GM18505 (cell line): ENCODE measurements at regions not wholly inside any gene's neighbourhood (a gene's known extent, or its start where the extent isn't known, plus 50 kb on each side); places are given as distances from the start of the nearest gene placed in this dataset.
"Not testable (repeated sequence)": the region's sequence is repeated elsewhere in the genome, so short reads cannot be mapped to it uniquely, and the experiment has no call there.

Source experiments
- ATAC-seq: cut with Tn5 transposase; IDR thresholded peaks from one replicate; pipeline ENCODE4 v1.9.1; 2021; ENCODE audit not compliant: unreplicated experiment
- POLR2A ChIP-seq: IDR thresholded peaks from 4 replicates; pipeline ENCODE4 v1.6.1; 2011; ENCODE audit warnings: borderline replicate concordance; ENCODE audit not compliant: insufficient read depth, insufficient read length; ENCODE audit errors: extremely low read depth

- ATAC-seq = no peak
These were observed 505.3 kb upstream of the SLC39A10 start for GRCh38 chr2:195151711-195152110.

GRCh38 chr2:195150819-195151218 is 506.2 kb upstream of the SLC39A10 start:
- TF ChIP-seq POLR2A = no peak
- no peak for ATAC-seq

More at GRCh38 chr2:195151711-195152110, 505.3 kb upstream of the SLC39A10 start:
- no peak for TF ChIP-seq POLR2A

- TF ChIP-seq POLR2A = no peak
- no peak for ATAC-seq
These were observed 509.0 kb upstream of the SLC39A10 start for GRCh38 chr2:195148004-195148403.

- no peak for ATAC-seq
- no peak for TF ChIP-seq POLR2A
These were observed 510.1 kb upstream of the SLC39A10 start for GRCh38 chr2:195146761-195147541.

GRCh38 chr2:195138435-195138834 is 518.6 kb upstream of the SLC39A10 start:
- TF ChIP-seq POLR2A = no peak
- no peak for ATAC-seq

GRCh38 chr2:195125889-195126288 is 531.1 kb upstream of the SLC39A10 start:
- ATAC-seq = not testable (repeated sequence)

GRCh38 chr2:195124391-195125079 is 532.5 kb upstream of the SLC39A10 start:
- ATAC-seq = no peak
- no peak for TF ChIP-seq POLR2A

- no peak for ATAC-seq
- TF ChIP-seq POLR2A = no peak
These were observed 534.4 kb upstream of the SLC39A10 start for GRCh38 chr2:195122653-195123052.

GRCh38 chr2:195121341-195121740 is 535.7 kb upstream of the SLC39A10 start:
- no peak for ATAC-seq
- no peak for TF ChIP-seq POLR2A

GRCh38 chr2:195119231-195119630 is 537.8 kb upstream of the SLC39A10 start:
- no peak for ATAC-seq

GRCh38 chr2:195118276-195118675 is 538.8 kb upstream of the SLC39A10 start:
- TF ChIP-seq POLR2A = no peak
- ATAC-seq = no peak

More at GRCh38 chr2:195119231-195119630, 537.8 kb upstream of the SLC39A10 start:
- TF ChIP-seq POLR2A = no peak

- no peak for ATAC-seq
- TF ChIP-seq POLR2A = no peak
These were observed 540.0 kb upstream of the SLC39A10 start for GRCh38 chr2:195117011-195117410.

- no peak for ATAC-seq
- TF ChIP-seq POLR2A = no peak
These were observed 541.3 kb upstream of the SLC39A10 start for GRCh38 chr2:195115738-195116137.

- TF ChIP-seq POLR2A = no peak
- no peak for ATAC-seq
These were observed 548.8 kb upstream of the SLC39A10 start for GRCh38 chr2:195108182-195108581.

GRCh38 chr2:195106681-195107380 is 550.2 kb upstream of the SLC39A10 start:
- no peak for ATAC-seq
- TF ChIP-seq POLR2A = no peak
